ENCODE measurements at regions not wholly inside any gene's neighbourhood (a gene's known extent, or its start where the extent isn't known, plus 50 kb on each side); places are given as distances from the start of the nearest gene placed in this dataset.
A peak's percentile ranks its signal among the peaks of the same experiment; 100 is the strongest.

DNA sequence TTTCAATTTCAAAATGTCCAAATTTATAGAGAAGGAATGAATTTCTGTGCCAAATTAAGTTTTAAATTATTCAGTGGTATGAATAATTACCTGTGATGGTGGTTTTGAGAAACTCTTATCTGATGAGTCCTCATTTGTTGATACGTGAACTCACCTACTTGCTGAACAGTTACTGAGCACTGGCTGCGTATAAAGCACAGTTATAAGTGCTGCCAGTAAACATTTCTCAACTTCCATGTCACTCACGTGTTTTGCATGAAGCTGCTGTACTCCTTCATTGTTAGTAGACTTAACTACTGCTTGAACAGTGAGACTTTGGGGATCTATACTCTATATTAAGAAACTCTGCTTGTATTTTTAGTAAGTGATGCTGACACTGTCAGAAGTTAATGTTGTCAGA lies 269.1 kb upstream of the FZD8 start:
- no peak for DNase-seq

DNA sequence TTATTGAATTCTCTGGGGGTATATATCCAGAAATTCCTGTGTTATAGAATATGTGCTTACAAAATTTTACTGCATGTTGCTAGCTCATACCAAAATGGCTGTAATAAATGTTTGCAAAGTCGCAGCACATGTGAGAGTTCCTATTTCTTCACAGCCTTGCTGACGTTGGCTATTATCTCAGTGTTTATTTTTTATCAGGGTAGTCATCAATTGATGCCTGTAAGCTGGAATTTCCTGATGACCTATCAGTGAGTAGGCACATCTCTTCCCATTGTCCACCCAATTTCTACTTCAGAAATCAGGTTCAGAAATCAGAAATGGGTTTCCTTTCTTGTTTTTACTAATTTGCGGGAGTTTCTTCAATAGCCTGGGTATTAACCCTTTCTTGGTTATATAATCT lies 268.1 kb upstream of the FZD8 start:
- DNase-seq, result peak; percentile 25

DNA sequence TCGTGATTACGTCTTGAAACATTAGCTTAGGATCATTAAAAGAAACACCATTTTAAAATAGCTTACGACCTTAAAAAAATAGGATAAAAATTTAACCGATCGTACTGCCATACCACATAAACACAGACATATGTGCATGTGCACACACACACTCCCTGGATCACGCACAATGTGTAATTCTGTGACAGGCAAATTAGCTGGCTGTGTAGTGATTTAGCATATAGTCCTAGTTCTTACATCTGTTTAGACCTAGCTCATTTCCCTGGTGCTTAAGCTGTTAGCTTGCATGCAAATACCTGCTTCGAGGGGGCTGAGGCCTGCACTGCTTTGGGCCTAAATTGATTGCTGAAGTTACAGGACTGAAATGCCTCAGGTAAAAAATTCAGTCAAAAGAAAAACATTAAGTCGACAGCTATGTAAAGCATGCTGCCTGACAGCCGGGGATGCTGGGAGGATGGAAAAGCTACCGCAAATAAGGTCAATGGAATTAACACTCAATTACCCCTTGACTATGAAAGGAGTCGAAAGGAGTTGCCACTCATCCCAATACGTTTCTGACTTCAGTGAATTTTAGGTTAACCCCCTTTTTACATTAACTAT lies 267.1 kb upstream of the FZD8 start:
- no peak for DNase-seq

DNA sequence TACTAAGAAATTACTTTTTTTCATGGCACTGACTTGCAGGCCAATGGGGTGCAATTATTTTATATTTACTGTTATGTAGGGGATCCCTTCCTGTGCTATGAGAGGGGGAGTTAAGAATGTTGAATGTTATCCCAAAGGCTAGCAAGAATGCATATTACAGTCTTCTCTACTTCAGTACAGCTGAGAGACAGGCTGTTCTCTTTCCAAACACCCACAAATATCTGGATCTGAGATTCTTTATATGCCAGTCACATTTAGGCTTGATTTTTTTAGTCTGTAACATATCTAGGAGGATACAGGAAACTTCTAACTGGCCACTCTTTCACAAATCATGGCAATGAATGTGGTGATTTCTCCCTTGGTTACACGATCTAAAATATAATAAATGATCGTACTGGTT lies 266.4 kb upstream of the FZD8 start:
- DNase-seq, result no peak

DNA sequence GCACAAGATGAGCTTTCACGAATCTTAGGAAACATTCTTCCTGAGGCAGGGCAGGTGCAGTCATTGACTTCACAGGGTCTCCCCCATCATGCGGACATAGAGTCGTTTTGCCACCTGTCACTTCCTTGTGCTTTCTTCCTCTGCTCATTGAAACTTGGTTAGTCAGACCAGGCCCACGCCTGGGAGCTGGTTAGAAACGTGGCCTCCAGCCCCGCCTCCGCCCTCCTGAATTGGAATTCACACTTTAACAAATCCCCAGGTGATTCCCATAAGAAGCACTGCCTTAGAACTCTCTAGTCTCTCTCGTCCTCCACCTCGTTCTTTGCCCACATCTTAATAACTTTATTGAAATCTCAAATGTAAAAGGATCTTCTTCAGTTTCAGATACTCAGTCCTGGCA lies 265.5 kb upstream of the FZD8 start:
- no peak for DNase-seq

DNA sequence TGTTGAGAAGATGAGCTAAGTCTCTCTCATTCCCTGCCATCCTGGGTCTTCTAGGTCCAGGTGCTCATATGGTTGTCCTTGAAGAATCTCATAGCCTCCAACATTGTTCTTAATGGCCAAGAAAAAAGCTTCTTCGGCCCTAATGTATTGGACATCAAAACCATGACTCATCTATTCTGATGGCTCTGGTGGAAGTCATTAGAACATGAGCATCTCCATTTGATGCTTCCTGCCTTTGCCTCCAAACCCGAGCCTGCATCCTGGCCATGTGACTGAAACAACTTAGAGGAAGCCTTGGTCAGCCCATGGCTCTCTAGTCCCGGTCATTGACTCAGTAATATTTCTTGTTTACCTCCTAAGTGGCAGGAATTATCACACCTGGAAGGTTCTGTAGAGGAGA lies 264.1 kb upstream of the FZD8 start:
- DNase-seq, result no peak

DNA sequence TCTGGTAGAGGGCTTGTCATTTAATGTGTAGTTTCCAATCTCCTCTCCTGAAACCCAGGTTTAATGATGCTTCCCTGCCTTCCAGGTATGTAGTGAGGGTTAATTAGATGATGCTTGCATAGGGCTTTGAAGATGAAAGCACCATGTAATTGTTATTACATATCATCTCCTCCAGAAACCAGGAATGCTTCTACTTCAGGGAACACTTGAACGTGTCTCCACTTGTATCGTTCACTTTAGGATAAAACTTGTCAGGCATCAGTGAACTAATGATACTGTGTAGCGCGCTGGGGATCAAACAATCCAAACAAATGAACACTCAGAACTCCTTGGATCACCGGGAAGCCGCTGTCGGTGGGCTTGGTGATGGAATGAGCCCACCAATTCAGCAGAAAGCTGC lies 260.9 kb upstream of the FZD8 start:
- DNase-seq, result no peak

DNA sequence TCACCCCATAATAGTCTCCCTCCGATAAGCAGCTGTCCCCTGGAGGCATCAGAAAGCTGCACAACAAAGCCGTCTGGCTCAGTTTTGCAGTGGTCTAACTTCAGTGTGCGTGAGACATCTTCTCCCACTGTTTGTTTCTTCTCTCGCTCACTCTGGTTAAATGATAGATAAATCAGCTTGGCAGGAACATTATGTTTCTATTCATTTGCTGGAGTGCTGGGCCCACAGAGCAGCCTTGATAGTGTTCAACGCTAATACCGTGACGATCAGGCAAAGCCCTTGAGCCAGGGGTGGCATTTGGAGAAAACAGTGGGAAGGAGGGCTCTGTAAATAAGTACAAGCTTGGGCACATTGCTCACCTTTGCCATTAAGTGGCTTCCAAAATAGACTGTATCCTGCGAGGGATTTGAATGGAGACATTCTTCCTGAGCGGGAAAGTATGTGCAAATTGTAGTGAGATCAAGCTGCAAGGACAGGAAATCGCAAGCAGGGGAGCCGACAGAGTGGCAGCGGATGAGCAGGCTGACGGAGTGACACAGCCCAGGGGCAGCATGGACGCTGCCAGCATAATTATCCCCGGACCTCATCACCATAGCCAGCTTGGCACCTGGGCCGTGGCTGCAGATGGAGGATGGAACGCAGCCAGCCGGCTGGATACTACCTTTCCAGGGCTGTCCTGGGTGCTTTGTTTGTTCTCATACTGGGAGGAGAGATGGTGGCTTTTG lies 256.8 kb upstream of the FZD8 start:
- no peak for DNase-seq

DNA sequence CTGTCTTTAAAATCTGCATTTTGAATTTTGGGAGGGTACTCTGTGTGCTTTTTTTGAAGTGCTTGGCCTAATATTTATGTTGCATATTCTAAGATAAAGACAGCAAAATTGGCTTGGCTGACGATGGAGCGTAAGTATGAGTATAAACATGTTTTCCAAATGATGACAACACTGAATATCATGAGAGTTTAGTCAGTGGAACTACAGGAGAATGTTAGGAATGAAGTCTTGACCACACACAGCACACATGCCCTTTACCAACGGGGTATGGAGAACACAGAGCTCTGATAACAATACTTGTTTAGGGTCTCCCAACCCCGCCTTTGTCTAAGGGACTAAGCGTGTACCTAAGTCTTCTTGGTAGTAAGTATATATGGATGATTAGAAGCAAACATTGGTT lies 253.9 kb upstream of the FZD8 start:
- peak; percentile 19 for DNase-seq

DNA sequence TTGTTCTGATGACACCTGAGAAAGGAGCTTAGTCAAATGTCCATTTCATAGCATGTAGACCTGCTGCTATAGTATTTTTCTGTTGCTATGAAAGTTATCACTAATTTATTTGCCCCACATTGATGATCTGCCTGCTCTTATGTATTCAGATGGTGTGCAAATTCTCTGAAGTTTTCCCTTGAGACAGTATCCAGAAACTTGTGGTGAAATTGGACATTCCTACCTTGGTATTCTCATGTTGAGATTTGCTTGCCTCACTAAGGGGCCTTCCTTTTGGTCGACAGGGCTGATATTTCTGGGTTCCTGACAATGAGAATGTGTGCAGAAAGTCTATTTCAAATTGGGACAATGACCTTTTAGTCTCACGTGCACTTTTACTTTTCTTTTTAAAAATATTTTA lies 253.2 kb upstream of the FZD8 start:
- no peak for DNase-seq

DNA sequence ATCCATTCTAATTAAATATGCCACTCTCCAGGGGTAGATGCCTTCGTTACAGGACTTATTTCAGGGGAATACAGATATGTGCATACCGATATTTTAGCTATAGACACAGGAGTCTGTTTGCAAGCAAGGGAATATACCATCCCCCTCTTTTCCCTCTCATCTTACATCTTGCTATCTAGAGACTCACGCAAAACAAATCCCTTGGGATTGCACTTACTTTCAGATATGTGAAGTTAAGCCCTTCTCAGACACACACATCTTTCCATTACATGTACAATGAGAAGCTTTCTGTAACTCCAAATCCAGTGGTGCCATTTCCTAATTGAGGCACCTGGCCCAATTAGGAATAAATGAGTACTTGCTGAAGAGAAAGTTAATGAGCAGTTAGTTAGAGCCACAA lies 250.4 kb upstream of the FZD8 start:
- no peak for DNase-seq

DNA sequence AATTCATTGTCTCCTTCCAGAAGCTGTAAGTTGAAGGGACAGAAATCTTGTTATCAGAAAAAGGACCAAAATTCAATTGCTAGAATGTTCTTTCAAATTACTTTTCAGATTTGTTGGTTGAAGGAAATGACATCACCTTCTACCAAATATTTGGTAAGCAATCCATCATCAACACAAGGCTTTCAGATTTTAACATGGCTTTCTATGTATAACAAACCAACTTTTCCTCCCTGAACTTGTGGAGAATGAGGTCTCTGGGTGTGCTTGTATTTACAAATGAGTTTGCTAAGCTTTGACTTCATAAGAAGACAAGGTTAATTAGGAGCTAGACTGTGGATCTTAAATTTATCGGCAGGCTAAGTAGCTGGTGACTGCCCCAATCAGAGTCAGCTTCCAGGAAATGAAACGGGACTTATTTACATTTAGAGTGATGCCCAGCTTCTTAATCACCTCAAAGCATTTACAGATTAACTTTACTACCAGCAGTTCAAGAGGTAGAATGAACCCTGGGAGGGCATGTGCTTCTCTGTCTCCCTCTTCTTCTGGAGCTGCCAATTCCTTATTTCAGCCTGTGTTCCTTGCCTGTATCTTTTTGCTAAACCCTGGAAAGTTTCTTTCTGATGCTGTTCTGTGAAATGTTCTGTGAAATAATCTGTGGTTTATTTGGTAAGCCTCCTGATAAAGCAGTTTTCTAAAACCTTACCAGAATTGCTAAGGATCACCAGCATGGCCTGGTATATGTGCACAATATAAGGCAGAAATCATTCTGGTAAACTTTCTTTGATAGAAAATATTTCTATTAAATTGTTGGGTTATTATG lies 248.8 kb upstream of the FZD8 start:
- DNase-seq, result peak; percentile 9

DNA sequence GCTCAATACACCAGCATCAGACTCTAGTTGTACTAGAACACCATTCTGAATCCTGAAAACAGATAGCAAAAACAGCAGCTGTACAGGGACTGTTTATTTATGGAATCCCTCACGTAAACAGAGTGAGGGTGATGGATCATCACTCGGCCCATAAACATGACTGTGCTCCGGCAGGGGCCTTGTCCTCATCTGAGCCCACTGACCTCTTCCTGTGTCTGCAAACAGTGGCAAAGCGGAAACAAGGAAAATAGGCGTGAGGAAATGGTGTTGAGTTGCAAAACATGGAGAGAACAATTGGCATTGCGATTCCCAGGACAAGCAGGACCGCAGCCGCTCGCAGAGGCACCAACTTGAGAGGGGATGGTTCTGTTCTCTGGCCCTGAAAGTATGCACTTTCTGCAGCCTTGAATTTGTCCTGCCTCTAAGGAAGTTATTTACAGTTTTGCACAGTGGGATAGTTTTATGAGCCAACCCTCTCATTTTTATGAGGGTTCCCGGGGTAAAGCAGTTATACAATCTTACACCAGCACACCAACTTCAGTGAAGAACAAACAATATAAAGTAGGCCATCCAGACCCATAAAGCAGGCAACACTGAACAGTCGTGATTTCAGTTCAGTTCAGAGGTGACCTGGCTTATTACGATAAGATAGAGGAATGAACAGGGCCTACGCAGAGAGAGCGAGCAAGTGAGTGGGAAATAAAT lies 248.0 kb upstream of the FZD8 start:
- DNase-seq, result no peak

DNA sequence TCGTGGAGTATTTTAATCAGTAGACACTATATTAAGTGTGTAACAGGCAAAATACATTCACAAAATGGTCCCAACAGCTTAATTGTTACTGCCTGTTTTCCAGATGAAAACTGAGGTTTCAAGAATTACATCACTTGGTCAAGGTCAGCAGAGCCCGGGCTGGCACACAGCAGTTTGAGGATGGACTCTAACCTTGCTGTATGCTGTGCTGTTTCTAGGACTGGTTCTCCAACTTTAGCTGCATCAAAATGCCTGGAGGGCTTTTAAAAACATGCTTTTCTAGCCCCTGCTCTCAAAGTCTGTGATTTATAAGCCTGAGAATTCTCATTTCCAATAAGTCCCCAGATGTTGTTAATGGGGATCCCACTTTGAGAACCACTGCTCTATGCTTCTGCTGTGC lies 247.1 kb upstream of the FZD8 start:
- DNase-seq, result no peak

DNA sequence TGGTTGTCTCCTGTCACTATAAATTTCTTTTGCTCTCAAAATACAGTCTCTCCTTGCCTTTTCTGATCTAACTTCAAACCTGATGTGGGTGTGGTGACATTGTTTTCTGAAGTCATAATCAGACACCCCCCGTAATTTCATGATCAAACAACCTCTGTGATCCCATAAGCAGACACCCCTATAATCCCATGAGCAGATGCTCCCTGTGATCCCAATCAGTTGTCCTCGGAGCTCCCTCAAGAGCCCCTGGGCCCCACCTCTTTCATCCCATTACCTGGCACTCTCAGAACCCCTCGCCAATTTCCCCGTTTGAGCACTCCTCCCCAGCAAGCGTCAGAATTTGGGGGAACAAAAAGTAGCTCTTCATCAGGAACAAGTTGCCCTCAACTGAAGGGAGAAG lies 246.3 kb upstream of the FZD8 start:
- no peak for DNase-seq

DNA sequence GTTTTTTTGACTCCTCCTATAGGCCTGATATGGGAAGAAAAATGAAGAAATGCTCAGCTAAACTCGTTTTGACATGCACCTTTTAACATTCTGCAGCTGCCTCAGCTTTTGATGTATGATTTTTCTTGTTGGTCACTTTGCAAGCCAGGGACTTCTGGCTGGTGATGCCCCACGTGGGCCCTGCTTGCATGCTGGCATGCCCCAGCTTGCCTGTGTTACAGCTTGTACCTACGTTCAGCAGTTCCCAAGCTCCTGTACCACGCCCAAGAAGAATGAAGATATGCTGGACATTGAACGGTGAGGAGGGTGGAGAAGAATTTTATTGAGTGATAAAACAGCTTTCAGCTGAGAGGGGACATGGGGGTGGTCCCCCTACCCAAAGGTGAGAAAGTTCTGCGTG lies 245.6 kb upstream of the FZD8 start:
- DNase-seq, result no peak

DNA sequence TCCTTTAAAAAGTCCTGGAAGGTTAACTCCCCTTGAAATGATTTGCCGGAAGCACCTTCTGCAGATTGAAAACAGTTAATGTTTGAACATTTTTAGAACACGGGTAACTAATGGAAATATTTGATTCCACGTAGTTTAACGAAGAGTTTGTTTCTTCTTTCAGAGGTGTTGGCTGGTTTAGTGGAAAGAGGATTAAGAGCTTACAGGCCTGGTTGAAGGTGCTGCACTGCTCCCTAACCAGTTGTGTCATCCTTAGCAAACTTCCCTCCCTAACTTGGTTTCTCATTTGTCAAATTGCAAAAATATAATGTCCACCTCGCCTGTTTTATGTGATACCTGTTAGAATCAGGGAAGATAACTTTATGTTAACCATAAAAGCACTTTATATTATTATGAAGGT lies 243.0 kb upstream of the FZD8 start:
- no peak for DNase-seq

DNA sequence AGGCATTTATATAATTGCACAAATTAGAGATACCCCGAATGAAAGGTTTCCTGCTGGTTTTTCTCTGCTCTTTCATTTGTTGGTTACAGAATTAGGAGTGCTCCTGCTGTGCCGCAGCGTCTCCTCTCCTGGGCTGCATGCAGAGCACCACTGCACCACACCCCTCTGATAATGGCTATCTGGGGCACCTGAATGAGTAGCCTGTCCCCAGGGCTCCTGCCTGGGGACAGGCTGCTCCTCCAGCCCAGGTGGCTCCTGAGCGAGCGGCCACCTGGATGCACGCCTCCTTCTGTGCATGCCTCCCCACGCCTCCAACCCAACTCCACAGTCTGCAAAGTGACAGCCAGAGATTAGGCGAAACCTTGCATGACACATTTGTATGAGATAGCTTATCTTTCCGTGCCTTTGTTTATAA lies 242.6 kb upstream of the FZD8 start:
- no peak for DNase-seq

DNA sequence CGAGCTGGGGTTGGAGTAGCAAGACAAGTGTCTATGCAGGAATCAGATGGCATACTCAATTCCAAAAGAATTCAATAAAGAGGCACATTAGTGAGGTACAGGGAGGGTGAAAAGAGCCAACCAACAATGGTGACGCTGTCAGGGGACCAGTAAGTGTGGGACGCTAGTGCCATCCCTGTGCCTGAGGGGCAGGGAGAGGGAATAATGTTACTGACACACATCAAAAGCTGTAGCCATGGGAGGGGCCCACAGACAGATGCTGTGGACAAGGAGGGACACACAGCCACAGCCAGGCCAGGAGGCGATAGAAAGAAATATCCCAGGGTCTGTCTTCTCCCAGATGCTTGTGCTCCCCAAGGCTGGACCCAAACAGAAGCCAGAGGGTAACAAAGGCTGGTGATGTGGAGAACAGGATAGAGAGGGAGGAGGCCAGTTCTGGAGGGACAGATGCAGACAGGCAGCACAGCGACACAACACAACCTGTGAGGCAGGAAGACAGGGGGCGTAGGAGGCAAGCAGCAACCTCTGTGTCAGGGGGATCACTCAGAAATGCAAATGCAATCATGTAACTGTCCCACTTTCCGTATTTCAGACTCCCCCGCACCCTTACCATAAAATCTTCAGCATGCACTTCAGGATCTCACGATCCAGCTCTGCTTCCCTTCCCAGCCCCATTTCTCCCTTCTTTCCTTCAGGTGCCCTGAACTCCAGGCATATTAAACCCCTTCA lies 240.5 kb upstream of the FZD8 start:
- no peak for DNase-seq

DNA sequence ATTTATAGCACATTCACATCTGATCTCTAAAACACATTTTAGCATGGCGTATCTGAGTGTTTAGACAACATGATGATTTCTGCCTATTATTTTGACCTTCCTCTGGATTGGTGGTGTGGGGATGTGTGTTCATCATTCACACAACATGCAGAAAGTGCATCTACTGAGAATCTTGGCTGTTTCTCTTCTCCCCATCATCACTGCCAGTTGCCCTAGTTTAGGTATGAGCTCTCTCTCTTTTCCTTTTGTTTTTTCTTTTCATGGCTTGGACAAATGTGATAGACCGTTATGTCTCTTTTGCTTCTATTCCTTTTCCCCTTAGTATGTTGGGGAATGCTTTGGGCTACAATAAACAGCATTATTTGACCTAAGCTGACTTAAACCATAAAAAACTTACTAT lies 239.2 kb upstream of the FZD8 start:
- no peak for DNase-seq

DNA sequence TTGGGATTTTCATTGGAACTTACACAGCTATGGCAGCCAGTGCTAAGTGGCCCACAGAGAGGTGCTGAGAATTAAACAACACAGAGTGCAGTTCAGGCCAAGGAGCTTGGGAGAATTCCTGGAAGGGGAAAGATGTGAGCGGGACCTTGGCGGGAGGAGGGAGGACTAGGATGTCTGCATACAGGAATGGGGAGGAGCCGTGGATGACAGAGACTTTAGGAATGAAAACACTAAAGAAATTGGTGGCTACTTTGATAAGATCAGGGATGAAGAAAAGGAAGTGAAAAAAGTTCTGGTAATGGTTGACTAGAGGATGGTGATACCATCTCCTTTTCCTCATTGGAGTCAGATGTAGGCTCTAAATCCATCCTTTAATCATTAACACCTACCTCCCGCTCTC lies 234.2 kb upstream of the FZD8 start:
- peak; percentile 89 for DNase-seq

DNA sequence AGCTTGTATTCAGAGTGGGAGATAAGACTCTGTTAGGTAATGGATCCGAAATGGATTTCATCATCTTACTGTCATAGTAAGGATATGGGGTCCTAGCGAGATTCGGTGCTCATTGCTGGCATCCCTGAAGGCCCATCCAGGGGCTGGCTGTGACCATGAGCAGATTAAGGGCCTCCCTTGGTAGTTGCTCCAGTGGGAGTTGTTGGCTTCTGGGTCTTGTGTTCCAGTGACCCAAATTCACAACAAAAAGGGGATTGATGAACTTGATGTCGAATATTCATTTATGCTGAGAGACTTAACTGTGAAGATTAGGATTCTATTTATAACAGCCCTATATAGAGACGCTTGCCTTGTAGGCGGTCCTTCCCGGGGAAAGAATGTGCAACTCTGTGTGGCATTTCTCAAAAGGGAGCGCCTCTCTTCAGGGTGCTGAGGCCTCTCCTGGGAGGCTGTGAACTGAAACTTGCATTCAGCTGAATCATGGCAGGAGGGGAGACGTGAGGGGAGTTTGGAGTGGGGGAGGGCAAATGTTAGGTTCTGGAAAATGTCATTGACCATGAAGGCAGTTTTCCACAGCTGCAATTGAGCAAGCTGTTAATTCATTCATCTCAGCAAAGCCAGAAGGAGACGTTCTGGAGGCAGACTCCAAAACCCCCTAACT lies 233.1 kb upstream of the FZD8 start:
- DNase-seq, result peak; percentile 6

Data from kidney glomerular epithelial cell (primary cell).